NCI-H2081 treated with DMSO at 0.1 percent for 48 hours (cell line): ENCODE measurements at regions not wholly inside any gene's neighbourhood (a gene's known extent, or its start where the extent isn't known, plus 50 kb on each side); places are given as distances from the start of the nearest gene placed in this dataset.

Experiments used
- DNase-seq: peaks from one replicate; lab custom pipeline; 2025; lab: John Stamatoyannopoulos, UW

GRCh38 chr21:15151385-15152103 is 86.7 kb upstream of the NRIP1 start:
- no peak for DNase-seq

- DNase-seq, result no peak
Measured at GRCh38 chr21:15152591-15152990, 87.8 kb upstream of the NRIP1 start.

GRCh38 chr21:15159382-15160020 is 94.7 kb upstream of the NRIP1 start:
- DNase-seq, result no peak

GRCh38 chr21:15160136-15160535 is 95.3 kb upstream of the NRIP1 start:
- no peak for DNase-seq

GRCh38 chr21:15162921-15163320 is 98.1 kb upstream of the NRIP1 start:
- DNase-seq, result no peak

GRCh38 chr21:15164273-15164672 is 99.5 kb upstream of the NRIP1 start:
- DNase-seq, result no peak

- no peak for DNase-seq
Measured at GRCh38 chr21:15164678-15165303, 100.0 kb upstream of the NRIP1 start.

GRCh38 chr21:15170614-15171013 is 105.8 kb upstream of the NRIP1 start:
- DNase-seq, result no peak

- DNase-seq, result no peak
Measured at GRCh38 chr21:15171546-15171945, 106.7 kb upstream of the NRIP1 start.

- no peak for DNase-seq
Measured at GRCh38 chr21:15172963-15173362, 108.2 kb upstream of the NRIP1 start.

GRCh38 chr21:15174923-15175322 is 110.1 kb upstream of the NRIP1 start:
- no peak for DNase-seq

GRCh38 chr21:15182731-15183130 is 117.9 kb upstream of the NRIP1 start:
- DNase-seq, result no peak

GRCh38 chr21:15183813-15184257 is 119.0 kb upstream of the NRIP1 start:
- no peak for DNase-seq

- no peak for DNase-seq
Measured at GRCh38 chr21:15190412-15190811, 125.6 kb upstream of the NRIP1 start.

GRCh38 chr21:15190837-15191236 is 126.0 kb upstream of the NRIP1 start:
- DNase-seq, result no peak

GRCh38 chr21:15191342-15191741 is 126.5 kb upstream of the NRIP1 start:
- no peak for DNase-seq

GRCh38 chr21:15192243-15192642 is 127.4 kb upstream of the NRIP1 start:
- no peak for DNase-seq

- no peak for DNase-seq
Measured at GRCh38 chr21:15193937-15194336, 129.1 kb upstream of the NRIP1 start.

- DNase-seq, result no peak
Measured at GRCh38 chr21:15195104-15195503, 130.3 kb upstream of the NRIP1 start.

- no peak for DNase-seq
Measured at GRCh38 chr21:15195768-15196167, 131.0 kb upstream of the NRIP1 start.

- DNase-seq, result no peak
Measured at GRCh38 chr21:15197696-15198095, 132.9 kb upstream of the NRIP1 start.

GRCh38 chr21:15199414-15200383 is 134.9 kb upstream of the NRIP1 start:
- no peak for DNase-seq
